Endothelial cell of umbilical vein (primary cell): ENCODE measurements at regions not wholly inside any gene's neighbourhood (a gene's known extent, or its start where the extent isn't known, plus 50 kb on each side); places are given as distances from the start of the nearest gene placed in this dataset.

ENCODE experiments used
- EZH2 ChIP-seq: IDR thresholded peaks from 2 replicates; pipeline ENCODE4 v1.6.1; 2012; ENCODE audit warnings: borderline replicate concordance, low read depth, mild to moderate bottlenecking, moderate library complexity, low read length, inconsistent platforms; ENCODE audit not compliant: severe bottlenecking
- FOS ChIP-seq: IDR thresholded peaks from 2 replicates; pipeline ENCODE4 v1.6.1; 2011; ENCODE audit warnings: mild to moderate bottlenecking, low read length, moderate library complexity, borderline replicate concordance; ENCODE audit not compliant: insufficient read depth
- GATA2 ChIP-seq: IDR thresholded peaks from 2 replicates; pipeline ENCODE4 v1.7.0; 2011; ENCODE audit warnings: low read depth, mild to moderate bottlenecking, moderate library complexity, mixed read lengths, low read length; ENCODE audit not compliant: insufficient read length, insufficient read depth
- JUN ChIP-seq: IDR thresholded peaks from 2 replicates; pipeline ENCODE4 v1.6.1; 2011; ENCODE audit warnings: borderline replicate concordance, low read depth; ENCODE audit not compliant: insufficient read length, insufficient read depth
- MYC ChIP-seq: IDR thresholded peaks from one replicate; pipeline ENCODE4 v1.6.1; 2011; ENCODE audit warnings: mild to moderate bottlenecking, low read depth, low read length
- POLR2A ChIP-seq: IDR thresholded peaks from 2 replicates; pipeline ENCODE4 v1.6.1; 2012; ENCODE audit warnings: low read depth, mild to moderate bottlenecking, control low read depth, low read length
- POLR2AphosphoS5 ChIP-seq: IDR thresholded peaks from 2 replicates; pipeline ENCODE4 v1.6.1; 2012; ENCODE audit warnings: low read depth, mild to moderate bottlenecking, control low read depth, low read length, moderate library complexity; ENCODE audit not compliant: insufficient read depth
- TF ChIP-seq, protein P1 (sequence below), 2 donors: IDR thresholded peaks; 1 replicate in 1 of 2; 2 replicates in 1 of 2; pipeline ENCODE4 v1.5.1; 2011; ENCODE audit warnings: low read length in 2 of 2, mild to moderate bottlenecking in 2 of 2, moderate library complexity in 2 of 2, control low read depth in 1 of 2, inconsistent platforms in 1 of 2, low read depth in 1 of 2; ENCODE audit not compliant: insufficient read depth in 1 of 2; ENCODE audit errors: extremely low read depth in 1 of 2
- TF ChIP-seq, protein P2 (sequence below): IDR thresholded peaks from 2 replicates; pipeline ENCODE4 v1.6.1; 2011; ENCODE audit not compliant: insufficient read depth, insufficient read length

DNA sequence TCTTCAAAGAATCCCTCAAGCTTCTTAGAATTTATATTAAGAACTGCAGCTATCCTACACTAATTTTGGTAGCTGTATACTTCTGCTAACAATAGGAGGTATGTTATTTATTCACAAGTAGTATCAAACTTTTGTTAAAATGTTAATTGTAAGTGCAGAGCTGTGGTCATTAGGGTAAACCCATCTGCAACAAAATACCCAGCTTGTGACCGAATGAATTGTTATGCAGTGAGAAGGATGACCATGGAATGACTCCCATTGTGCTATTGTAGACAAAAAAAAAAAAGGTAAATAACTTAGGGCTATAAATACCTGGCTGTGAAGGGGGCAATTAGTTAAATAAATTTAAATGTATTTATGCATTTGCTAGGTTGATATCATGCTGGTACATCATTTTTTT, 186.1 kb downstream of the ADCYAP1 start:
- TF ChIP-seq, protein P1, sequence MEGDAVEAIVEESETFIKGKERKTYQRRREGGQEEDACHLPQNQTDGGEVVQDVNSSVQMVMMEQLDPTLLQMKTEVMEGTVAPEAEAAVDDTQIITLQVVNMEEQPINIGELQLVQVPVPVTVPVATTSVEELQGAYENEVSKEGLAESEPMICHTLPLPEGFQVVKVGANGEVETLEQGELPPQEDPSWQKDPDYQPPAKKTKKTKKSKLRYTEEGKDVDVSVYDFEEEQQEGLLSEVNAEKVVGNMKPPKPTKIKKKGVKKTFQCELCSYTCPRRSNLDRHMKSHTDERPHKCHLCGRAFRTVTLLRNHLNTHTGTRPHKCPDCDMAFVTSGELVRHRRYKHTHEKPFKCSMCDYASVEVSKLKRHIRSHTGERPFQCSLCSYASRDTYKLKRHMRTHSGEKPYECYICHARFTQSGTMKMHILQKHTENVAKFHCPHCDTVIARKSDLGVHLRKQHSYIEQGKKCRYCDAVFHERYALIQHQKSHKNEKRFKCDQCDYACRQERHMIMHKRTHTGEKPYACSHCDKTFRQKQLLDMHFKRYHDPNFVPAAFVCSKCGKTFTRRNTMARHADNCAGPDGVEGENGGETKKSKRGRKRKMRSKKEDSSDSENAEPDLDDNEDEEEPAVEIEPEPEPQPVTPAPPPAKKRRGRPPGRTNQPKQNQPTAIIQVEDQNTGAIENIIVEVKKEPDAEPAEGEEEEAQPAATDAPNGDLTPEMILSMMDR (IDR thresholded peaks at IDR 0.05; ENCODE audit: extremely low read depth in 1 of 2, insufficient read depth in 1 of 2, low read depth in 1 of 2, low read length in 2 of 2): no peak
- no peak for TF ChIP-seq POLR2A
- TF ChIP-seq, protein P2, sequence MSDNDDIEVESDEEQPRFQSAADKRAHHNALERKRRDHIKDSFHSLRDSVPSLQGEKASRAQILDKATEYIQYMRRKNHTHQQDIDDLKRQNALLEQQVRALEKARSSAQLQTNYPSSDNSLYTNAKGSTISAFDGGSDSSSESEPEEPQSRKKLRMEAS: no peak
- no peak for TF ChIP-seq POLR2AphosphoS5
- no peak for TF ChIP-seq EZH2
- no peak for TF ChIP-seq JUN
- TF ChIP-seq GATA2: no peak
- no peak for TF ChIP-seq FOS
- no peak for TF ChIP-seq MYC
